Smooth muscle cell (in vitro differentiated cells): ENCODE measurements at regions not wholly inside any gene's neighbourhood (a gene's known extent, or its start where the extent isn't known, plus 50 kb on each side); places are given as distances from the start of the nearest gene placed in this dataset.

ENCODE experiments used
- DNase-seq: peaks from one replicate; lab custom pipeline; 2025; ENCODE audit not compliant: unreplicated experiment; lab: John Stamatoyannopoulos, UW
- H2AFZ ChIP-seq: fragments of 200-600 bp; sonication (generic); 2 replicates; pipeline ENCODE4 v1.6.0; 2016; ENCODE audit warnings: antibody characterized with exemption, low read depth, mild to moderate bottlenecking
- H3F3A ChIP-seq: fragments of 200-600 bp; sonication (generic); 2 replicates; pipeline ENCODE4 v1.6.0; 2017; ENCODE audit warnings: antibody characterized with exemption, low read depth
- H3K27ac ChIP-seq: fragments of 200-600 bp; sonication (generic); 2 replicates; pipeline ENCODE4 v1.5.1; 2016; ENCODE audit warnings: low read depth, mild to moderate bottlenecking
- H3K27me3 ChIP-seq: fragments of 200-600 bp; sonication (generic); 2 replicates; pipeline ENCODE4 v1.6.1; 2016; ENCODE audit warnings: low read depth, mild to moderate bottlenecking
- H3K36me3 ChIP-seq: fragments of 200-600 bp; sonication (generic); 2 replicates; pipeline ENCODE4 v1.5.1; 2016; ENCODE audit warnings: low read depth
- H3K4me1 ChIP-seq: fragments of 200-600 bp; sonication (generic); 2 replicates; pipeline ENCODE4 v1.5.1; 2016; ENCODE audit warnings: low read depth
- H3K4me2 ChIP-seq: fragments of 200-600 bp; sonication (generic); 2 replicates; pipeline ENCODE4 v1.6.0; 2016; ENCODE audit warnings: mild to moderate bottlenecking
- H3K4me3 ChIP-seq: fragments of 200-600 bp; sonication (generic); 2 replicates; pipeline ENCODE4 v1.5.1; 2016; ENCODE audit warnings: mild to moderate bottlenecking
- H3K79me2 ChIP-seq: fragments of 200-600 bp; sonication (generic); 2 replicates; pipeline ENCODE4 v1.6.0; 2016; ENCODE audit warnings: low read depth, mild to moderate bottlenecking
- H3K9ac ChIP-seq: fragments of 200-600 bp; sonication (generic); 2 replicates; pipeline ENCODE4 v1.6.0; 2016; ENCODE audit warnings: low read depth
- H3K9me3 ChIP-seq: fragments of 200-600 bp; sonication (generic); replicated peaks from 2 replicates; pipeline ENCODE4 v1.5.1; 2016; ENCODE audit warnings: low read depth
- H4K20me1 ChIP-seq: fragments of 200-600 bp; sonication (generic); 2 replicates; pipeline ENCODE4 v1.6.0; 2016; ENCODE audit warnings: low read depth
- WGBS: methylation state at CpG from one replicate; pipeline ENCODE4 v1.1.7; 2016; ENCODE audit warnings: low lambda C conversion rate; 5-methylcytosine and 5-hydroxymethylcytosine counted together
- TF ChIP-seq, protein P1 (sequence below): fragments of 200-600 bp; sonication (generic); IDR thresholded peaks from 2 replicates; pipeline ENCODE4 v1.5.1; 2017; ENCODE audit warnings: borderline replicate concordance, mild to moderate bottlenecking, antibody characterized with exemption; ENCODE audit not compliant: insufficient read depth, poor library complexity, severe bottlenecking

GRCh38 chr11:16613512-16614381 is 124.7 kb upstream of the C11orf58 start:
- Histone ChIP-seq H3K4me3 (peak overlapping the region; percentile 67), H3K4me1 (peaks cover 19% of the 10 kb centered on the region), H3K9ac (peak overlapping the region; percentile 67), H3K9me3 (no peaks in the 10 kb centered on the region), H3K27me3 (peaks cover 8% of the 10 kb centered on the region), H3F3A (no peaks in the 10 kb centered on the region), H3K27ac (peak overlapping the region; percentile 49), H3K4me2 (peak overlapping the region; percentile 94), H2AFZ (peak overlapping the region; percentile 87), H4K20me1 (no peaks in the 10 kb centered on the region), H3K79me2 (peaks cover 36% of the 10 kb centered on the region), H3K36me3 (no peaks in the 10 kb centered on the region)
- TF ChIP-seq, protein P1, sequence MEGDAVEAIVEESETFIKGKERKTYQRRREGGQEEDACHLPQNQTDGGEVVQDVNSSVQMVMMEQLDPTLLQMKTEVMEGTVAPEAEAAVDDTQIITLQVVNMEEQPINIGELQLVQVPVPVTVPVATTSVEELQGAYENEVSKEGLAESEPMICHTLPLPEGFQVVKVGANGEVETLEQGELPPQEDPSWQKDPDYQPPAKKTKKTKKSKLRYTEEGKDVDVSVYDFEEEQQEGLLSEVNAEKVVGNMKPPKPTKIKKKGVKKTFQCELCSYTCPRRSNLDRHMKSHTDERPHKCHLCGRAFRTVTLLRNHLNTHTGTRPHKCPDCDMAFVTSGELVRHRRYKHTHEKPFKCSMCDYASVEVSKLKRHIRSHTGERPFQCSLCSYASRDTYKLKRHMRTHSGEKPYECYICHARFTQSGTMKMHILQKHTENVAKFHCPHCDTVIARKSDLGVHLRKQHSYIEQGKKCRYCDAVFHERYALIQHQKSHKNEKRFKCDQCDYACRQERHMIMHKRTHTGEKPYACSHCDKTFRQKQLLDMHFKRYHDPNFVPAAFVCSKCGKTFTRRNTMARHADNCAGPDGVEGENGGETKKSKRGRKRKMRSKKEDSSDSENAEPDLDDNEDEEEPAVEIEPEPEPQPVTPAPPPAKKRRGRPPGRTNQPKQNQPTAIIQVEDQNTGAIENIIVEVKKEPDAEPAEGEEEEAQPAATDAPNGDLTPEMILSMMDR, result peak; percentile 84
- DNase-seq, result no peak
- WGBS, result 1% methylated on average over 56 of the region's 65 CpGs

GRCh38 chr11:16613262-16613511 is 125.3 kb upstream of the C11orf58 start:
- Histone ChIP-seq H4K20me1 (no peaks in the 10 kb centered on the region), H3K27ac (peak overlapping the region; percentile 27), H3K4me2 (peak overlapping the region; percentile 94), H2AFZ (peak overlapping the region; percentile 73), H3K4me1 (peaks cover 23% of the 10 kb centered on the region), H3K79me2 (peaks cover 36% of the 10 kb centered on the region), H3F3A (no peaks in the 10 kb centered on the region), H3K9me3 (no peaks in the 10 kb centered on the region), H3K4me3 (peak overlapping the region; percentile 67), H3K27me3 (peaks cover 8% of the 10 kb centered on the region), H3K9ac (peak overlapping the region; percentile 22), H3K36me3 (no peaks in the 10 kb centered on the region)
- TF ChIP-seq, protein P1, result no peak
- WGBS, result under 1% methylated on average over 13 of the region's 13 CpGs
- no peak for DNase-seq

DNA sequence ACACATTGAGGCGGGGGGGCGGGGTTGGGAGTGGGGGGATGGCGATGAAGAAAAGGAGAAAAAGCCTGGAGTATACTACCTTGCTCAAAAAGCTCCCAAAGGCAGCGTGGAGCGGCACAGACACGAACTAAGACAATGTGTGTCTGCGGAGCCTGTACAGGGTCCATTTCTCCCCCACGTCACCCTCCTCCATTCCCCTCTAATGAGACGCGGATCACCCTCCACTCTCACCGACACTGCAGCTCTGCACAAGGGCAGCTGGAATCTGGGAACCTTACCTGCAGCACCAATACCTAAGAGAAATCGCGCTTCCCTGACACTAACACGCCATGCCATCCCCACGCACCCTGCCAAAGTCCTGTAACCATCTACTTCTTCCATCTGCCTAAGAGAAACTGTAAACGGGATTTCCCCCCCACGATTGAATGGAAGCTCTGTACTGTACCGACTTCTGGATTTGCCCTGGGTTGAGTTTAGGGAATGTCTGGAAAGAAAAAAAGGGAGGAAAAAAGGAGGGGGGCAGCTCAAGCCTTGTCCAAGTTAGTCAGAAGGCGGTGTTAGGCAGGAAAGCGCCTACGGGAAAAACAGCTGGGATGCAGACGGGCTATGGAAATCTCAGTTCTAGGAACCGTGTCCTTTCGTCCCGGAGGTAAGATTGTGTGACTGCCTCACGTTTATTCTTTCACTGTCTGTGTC is 125.7 kb upstream of the C11orf58 start:
- 3% methylated on average over 26 of the region's 26 CpGs for WGBS
- peak overlapping the region; percentile 67 for H3K4me3 ChIP-seq
- H3K36me3 ChIP-seq, result no peaks in the 10 kb centered on the region
- H3K27me3 ChIP-seq, result peaks cover 8% of the 10 kb centered on the region
- H3F3A ChIP-seq, result no peaks in the 10 kb centered on the region
- peak overlapping the region; percentile 22 for H3K9ac ChIP-seq
- H3K4me2 ChIP-seq, result peak overlapping the region; percentile 94
- TF ChIP-seq, protein P1, result no peak
- peaks cover 36% of the 10 kb centered on the region for H3K79me2 ChIP-seq
- no peaks in the 10 kb centered on the region for H4K20me1 ChIP-seq
- peak overlapping the region; percentile 73 for H2AFZ ChIP-seq
- H3K9me3 ChIP-seq, result no peaks in the 10 kb centered on the region
- peak overlapping the region; percentile 27 for H3K27ac ChIP-seq
- peaks cover 27% of the 10 kb centered on the region for H3K4me1 ChIP-seq
- DNase-seq, result no peak
